HEK293T (cell line): ENCODE measurements at regions not wholly inside any gene's neighbourhood (a gene's known extent, or its start where the extent isn't known, plus 50 kb on each side); places are given as distances from the start of the nearest gene placed in this dataset.
A peak's percentile ranks its signal among the peaks of the same experiment; 100 is the strongest.

Experiments used
- CTCF ChIA-PET: fragments of 350-600 bp; formaldehyde crosslinking; extraction: SDS; loops from one replicate; lab custom pipeline; 2021; ENCODE audit warnings: antibody characterized with exemption, inconsistent platforms; lab: Yijun Ruan, JAX
- POLR2A ChIA-PET: fragments of 350-600 bp; formaldehyde crosslinking; extraction: SDS; loops from one replicate; lab custom pipeline; 2020; ENCODE audit warnings: antibody characterized with exemption, inconsistent platforms; lab: Yijun Ruan, JAX
- DNase-seq: peaks from one replicate; pipeline ENCODE4 v3.0.0; 2012; ENCODE audit warnings: mixed read lengths; ENCODE audit errors: extremely low spot score
- ARNT ChIP-seq: fragments of 450-650 bp; IDR thresholded peaks from 2 replicates; pipeline ENCODE4 v1.6.1; 2017; ENCODE audit warnings: mild to moderate bottlenecking
- BHLHE40 ChIP-seq: fragments of 450-650 bp; IDR thresholded peaks from 2 replicates; pipeline ENCODE4 v1.6.1; 2016; ENCODE audit warnings: mild to moderate bottlenecking, moderate library complexity, borderline replicate concordance
- CTBP1 ChIP-seq: fragments of 450-650 bp; IDR thresholded peaks from 2 replicates; pipeline ENCODE4 v1.6.1; 2016; ENCODE audit warnings: borderline replicate concordance
- ELF4 ChIP-seq: fragments of 450-650 bp; IDR thresholded peaks from 2 replicates; pipeline ENCODE4 v1.6.1; 2017; ENCODE audit warnings: antibody characterized with exemption
- FOXA1 ChIP-seq: fragments of 450-650 bp; IDR thresholded peaks from 2 replicates; pipeline ENCODE4 v1.6.1; 2016; ENCODE audit warnings: mild to moderate bottlenecking
- FOXK2 ChIP-seq: fragments of 450-650 bp; IDR thresholded peaks from 2 replicates; pipeline ENCODE4 v1.6.1; 2016; ENCODE audit warnings: mild to moderate bottlenecking
- FOXM1 ChIP-seq: fragments of 450-650 bp; IDR thresholded peaks from 2 replicates; pipeline ENCODE4 v1.6.1; 2017; ENCODE audit warnings: mild to moderate bottlenecking, borderline replicate concordance
- HDGF ChIP-seq: fragments of 450-650 bp; IDR thresholded peaks from 2 replicates; pipeline ENCODE4 v1.6.1; 2017; ENCODE audit warnings: antibody characterized with exemption, borderline replicate concordance
- L3MBTL2 ChIP-seq: fragments of 450-650 bp; conservative IDR thresholded peaks from 2 replicates; pipeline ENCODE4 v1.6.1; 2016; ENCODE audit warnings: mild to moderate bottlenecking
- LEF1 ChIP-seq: fragments of 450-650 bp; IDR thresholded peaks from 2 replicates; pipeline ENCODE4 v1.6.1; 2017; ENCODE audit warnings: mild to moderate bottlenecking, borderline replicate concordance
- NFRKB ChIP-seq: fragments of 450-650 bp; IDR thresholded peaks from 2 replicates; pipeline ENCODE4 v1.6.1; 2016; ENCODE audit warnings: mild to moderate bottlenecking, moderate library complexity
- PKNOX1 ChIP-seq: fragments of 450-650 bp; IDR thresholded peaks from 2 replicates; pipeline ENCODE4 v1.6.1; 2016
- SP1 ChIP-seq: fragments of 450-650 bp; IDR thresholded peaks from 2 replicates; pipeline ENCODE4 v1.6.1; 2017
- SUZ12 ChIP-seq: fragments of 450-650 bp; IDR thresholded peaks from 2 replicates; pipeline ENCODE4 v1.6.1; 2016; ENCODE audit warnings: mild to moderate bottlenecking
- TARDBP ChIP-seq: fragments of 450-650 bp; IDR thresholded peaks from 2 replicates; pipeline ENCODE4 v1.6.1; 2016
- ZNF384 ChIP-seq: fragments of 450-650 bp; IDR thresholded peaks from 2 replicates; pipeline ENCODE4 v1.6.1; 2016

- TF ChIP-seq ZNF384 = no peak
- TF ChIP-seq CTBP1 = no peak
- TF ChIP-seq FOXK2 = no peak
- no peak for TF ChIP-seq TARDBP
- no peak for TF ChIP-seq SP1
- TF ChIP-seq PKNOX1 = no peak
- TF ChIP-seq L3MBTL2 = no peak
- no peak for TF ChIP-seq FOXA1
- TF ChIP-seq FOXM1 = no peak
- no peak for TF ChIP-seq SUZ12
- no peak for TF ChIP-seq HDGF
- no peak for TF ChIP-seq BHLHE40
- no peak for TF ChIP-seq ELF4
- no peak for TF ChIP-seq LEF1
- no peak for TF ChIP-seq NFRKB
- TF ChIP-seq ARNT = no peak
- no peak for DNase-seq
- ChIA-PET POLR2A (no interaction called here), CTCF (interaction anchor here (0.6 kb wide), 1 partner anchor 31 kb away, joined by 3 read pairs; no protein-coding TSS in a partner anchor)
Measured at GRCh38 chr11:115996125-115996807, 492.1 kb upstream of the CADM1 start.

GRCh38 chr11:115993590-115993989, 489.4 kb upstream of the CADM1 start:
- TF ChIP-seq FOXM1 (no peak), SUZ12 (no peak), L3MBTL2 (no peak), CTBP1 (no peak), FOXK2 (no peak), TARDBP (no peak), LEF1 (no peak), HDGF (no peak), NFRKB (no peak), ARNT (no peak), SP1 (no peak), FOXA1 (no peak), BHLHE40 (no peak), ELF4 (no peak), ZNF384 (no peak), PKNOX1 (no peak)
- ChIA-PET POLR2A (no interaction called here), CTCF (no interaction called here)
- no peak for DNase-seq

- no peak for TF ChIP-seq PKNOX1
- ChIA-PET CTCF (no interaction called here), POLR2A (no interaction called here)
- DNase-seq = peak; percentile 72
Measured at GRCh38 chr11:115990004-115990447, 485.8 kb upstream of the CADM1 start.

GRCh38 chr11:115985896-115986295, 481.7 kb upstream of the CADM1 start:
- POLR2A ChIA-PET = no interaction called here
- CTCF ChIA-PET = no interaction called here
- TF ChIP-seq CTBP1 (no peak), SUZ12 (no peak), ZNF384 (no peak), ARNT (no peak)
- DNase-seq = no peak

GRCh38 chr11:115984228-115984627, 480.0 kb upstream of the CADM1 start:
- POLR2A ChIA-PET = no interaction called here
- CTCF ChIA-PET = no interaction called here
- TF ChIP-seq TARDBP (no peak), BHLHE40 (no peak), L3MBTL2 (no peak), CTBP1 (no peak), SUZ12 (no peak), FOXK2 (no peak), LEF1 (no peak), HDGF (no peak), SP1 (no peak), ZNF384 (no peak)
- no peak for DNase-seq

- ChIA-PET CTCF (no interaction called here), POLR2A (no interaction called here)
- TF ChIP-seq SP1 (no peak), FOXM1 (no peak), PKNOX1 (no peak), NFRKB (no peak), CTBP1 (no peak), TARDBP (no peak), BHLHE40 (no peak), ZNF384 (no peak), SUZ12 (no peak)
- DNase-seq = no peak
Measured at GRCh38 chr11:115982666-115983065, 478.5 kb upstream of the CADM1 start.
